GM10248 (cell line): ENCODE measurements at regions not wholly inside any gene's neighbourhood (a gene's known extent, or its start where the extent isn't known, plus 50 kb on each side); places are given as distances from the start of the nearest gene placed in this dataset.

Source experiments
- CTCF ChIA-PET: fragments of 300-600 bp; sonication (Branson Sonifier 250); formaldehyde crosslinking; extraction: SDS; loops from one replicate; lab custom pipeline; 2021; ENCODE audit warnings: antibody characterized with exemption; lab: Yijun Ruan, JAX
- POLR2A ChIA-PET: fragments of 350-650 bp; sonication (Branson Sonifier 250); formaldehyde crosslinking; extraction: SDS; loops from one replicate; lab custom pipeline; 2020; ENCODE audit warnings: antibody characterized with exemption; lab: Yijun Ruan, JAX
- DNase-seq: peaks from one replicate; pipeline ENCODE4 v3.0.0; 2012; ENCODE audit errors: extremely low spot score
- TF ChIP-seq, protein P1 (sequence below): IDR thresholded peaks from 2 replicates; pipeline ENCODE4 v1.5.1; 2012; ENCODE audit warnings: mild to moderate bottlenecking, low read depth; ENCODE audit errors: extremely low read depth, missing control alignments, control extremely low read depth

DNA sequence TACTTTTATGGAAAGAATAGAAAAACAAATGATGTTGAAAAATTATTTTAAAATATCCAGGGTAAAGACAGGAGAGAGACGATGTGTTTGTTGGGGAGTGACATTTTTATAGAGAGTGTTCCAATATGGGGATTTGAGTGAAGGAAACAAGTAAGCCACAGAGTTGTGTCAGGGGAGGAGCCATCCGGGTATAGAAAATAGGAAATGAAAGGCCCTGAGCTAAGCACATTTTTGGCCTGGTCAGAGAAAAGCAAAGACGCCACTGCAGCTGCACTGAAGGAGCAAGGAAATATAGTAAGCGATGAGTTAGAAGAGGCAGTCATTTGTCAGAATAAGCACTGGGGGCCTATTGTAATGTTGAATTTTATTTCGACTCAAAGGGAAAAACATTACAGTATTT, 107.3 kb upstream of the ADGRL4 start:
- POLR2A ChIA-PET, result no interaction called here

DNA sequence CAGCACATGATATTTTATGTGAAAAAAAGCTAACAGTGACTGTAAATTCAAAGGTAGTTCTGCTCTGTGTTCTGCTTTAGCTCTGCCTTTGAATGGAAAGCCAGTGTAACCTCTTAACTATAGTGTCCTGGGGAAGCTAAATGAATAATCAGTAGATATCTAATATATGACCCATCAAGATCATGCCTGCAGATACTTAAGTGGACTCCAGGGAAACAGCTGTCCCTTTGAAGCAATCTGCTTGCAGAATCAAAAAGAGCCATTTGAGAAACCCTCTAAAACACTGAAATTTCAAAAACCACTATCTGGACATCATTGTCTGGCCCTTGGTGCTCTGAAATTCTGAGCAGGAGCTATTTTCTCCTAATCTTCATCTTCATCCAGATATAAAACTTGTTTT, 104.2 kb upstream of the ADGRL4 start:
- DNase-seq, result no peak
- TF ChIP-seq, protein P1, sequence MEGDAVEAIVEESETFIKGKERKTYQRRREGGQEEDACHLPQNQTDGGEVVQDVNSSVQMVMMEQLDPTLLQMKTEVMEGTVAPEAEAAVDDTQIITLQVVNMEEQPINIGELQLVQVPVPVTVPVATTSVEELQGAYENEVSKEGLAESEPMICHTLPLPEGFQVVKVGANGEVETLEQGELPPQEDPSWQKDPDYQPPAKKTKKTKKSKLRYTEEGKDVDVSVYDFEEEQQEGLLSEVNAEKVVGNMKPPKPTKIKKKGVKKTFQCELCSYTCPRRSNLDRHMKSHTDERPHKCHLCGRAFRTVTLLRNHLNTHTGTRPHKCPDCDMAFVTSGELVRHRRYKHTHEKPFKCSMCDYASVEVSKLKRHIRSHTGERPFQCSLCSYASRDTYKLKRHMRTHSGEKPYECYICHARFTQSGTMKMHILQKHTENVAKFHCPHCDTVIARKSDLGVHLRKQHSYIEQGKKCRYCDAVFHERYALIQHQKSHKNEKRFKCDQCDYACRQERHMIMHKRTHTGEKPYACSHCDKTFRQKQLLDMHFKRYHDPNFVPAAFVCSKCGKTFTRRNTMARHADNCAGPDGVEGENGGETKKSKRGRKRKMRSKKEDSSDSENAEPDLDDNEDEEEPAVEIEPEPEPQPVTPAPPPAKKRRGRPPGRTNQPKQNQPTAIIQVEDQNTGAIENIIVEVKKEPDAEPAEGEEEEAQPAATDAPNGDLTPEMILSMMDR, result no peak
- CTCF ChIA-PET, result interaction anchor here (0.8 to 1.3 kb wide), 2 partner anchors 13 to 15 kb away, joined by 3 read pairs; no protein-coding TSS in a partner anchor
- POLR2A ChIA-PET, result no interaction called here

More for the DNA sequence above, 107.3 kb upstream of the ADGRL4 start:
- CTCF ChIA-PET, result no interaction called here
- TF ChIP-seq, protein P1, result no peak
- no peak for DNase-seq

GRCh38 chr1:79109445-79109844, 102.9 kb upstream of the ADGRL4 start:
- TF ChIP-seq, protein P1, result no peak
- ChIA-PET CTCF (no interaction called here), POLR2A (no interaction called here)
- no peak for DNase-seq

DNA sequence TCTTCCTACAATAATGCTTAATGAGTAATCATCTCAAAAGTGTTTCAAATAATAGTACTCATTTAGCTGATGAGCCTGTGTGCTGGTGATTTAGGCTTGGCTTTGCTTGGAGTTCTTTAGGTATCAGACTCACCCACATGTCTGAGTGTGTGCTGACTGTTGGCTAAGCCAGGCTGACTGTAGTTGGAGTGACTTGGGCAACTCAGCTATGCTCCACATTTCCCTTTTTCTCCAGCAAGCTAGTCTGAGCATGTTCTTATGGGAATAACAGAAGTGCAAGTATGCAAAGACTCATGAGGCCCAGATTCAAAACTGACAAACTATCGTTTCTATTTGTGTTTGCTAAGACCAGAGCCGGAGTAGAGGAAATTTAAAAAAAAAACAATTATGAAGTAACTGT, 99.0 kb upstream of the ADGRL4 start:
- TF ChIP-seq, protein P1, result no peak
- CTCF ChIA-PET, result no interaction called here
- no peak for DNase-seq
- POLR2A ChIA-PET, result no interaction called here

DNA sequence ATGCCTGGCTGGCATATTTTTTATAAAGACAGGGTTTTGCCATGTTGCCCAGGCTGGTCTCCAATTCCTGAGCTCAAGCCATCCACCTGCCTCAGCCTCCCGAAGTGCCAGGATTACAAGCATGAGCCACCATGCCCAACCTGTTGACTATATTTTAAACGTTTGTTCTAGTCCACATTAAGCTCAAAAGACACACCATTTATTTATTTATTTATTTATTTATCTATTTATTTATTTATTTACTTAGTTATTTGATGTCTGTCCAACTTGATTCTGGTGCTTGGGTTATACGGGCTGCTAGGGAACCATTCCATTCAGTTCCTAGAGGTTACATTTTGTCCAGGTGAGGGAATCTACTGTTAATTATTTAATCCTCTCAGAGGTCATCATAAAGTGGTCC, 98.1 kb upstream of the ADGRL4 start:
- POLR2A ChIA-PET, result no interaction called here
- CTCF ChIA-PET, result no interaction called here
- TF ChIP-seq, protein P1, result no peak
- DNase-seq, result no peak

DNA sequence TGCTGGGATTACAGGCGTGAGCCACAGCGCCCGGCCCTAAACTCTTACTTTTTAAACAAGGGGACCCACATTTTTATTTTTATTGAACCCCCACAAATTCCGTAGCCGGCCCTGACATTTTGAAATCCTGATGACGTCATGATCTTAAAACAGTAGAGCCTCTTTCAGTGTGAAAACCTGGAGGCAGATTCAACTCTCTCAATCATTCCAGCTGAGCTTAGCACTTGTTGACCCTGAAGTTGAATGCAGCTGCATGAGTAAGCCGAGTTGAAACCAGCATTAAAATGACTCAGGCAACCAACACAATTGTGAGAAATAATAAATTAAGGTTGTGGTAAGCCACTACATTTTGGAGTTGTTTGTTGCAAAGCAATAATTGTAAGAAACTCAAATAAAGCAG, 93.9 kb upstream of the ADGRL4 start:
- CTCF ChIA-PET, result no interaction called here
- TF ChIP-seq, protein P1, result no peak
- DNase-seq, result no peak
- POLR2A ChIA-PET, result no interaction called here

- no peak for DNase-seq
- ChIA-PET CTCF (no interaction called here), POLR2A (no interaction called here)
- TF ChIP-seq, protein P1, result no peak
Observed at GRCh38 chr1:79090985-79091384, 84.5 kb upstream of the ADGRL4 start.
